Tongue (tissue), 1 donor: ENCODE measurements at regions not wholly inside any gene's neighbourhood (a gene's known extent, or its start where the extent isn't known, plus 50 kb on each side); places are given as distances from the start of the nearest gene placed in this dataset.
"Not testable (repeated sequence)": the region's sequence is repeated elsewhere in the genome, so short reads cannot be mapped to it uniquely, and the experiment has no call there.

ENCODE experiments used
- DNase-seq: peaks from one replicate; pipeline ENCODE4 v3.0.0-alpha.2; 2015

DNA sequence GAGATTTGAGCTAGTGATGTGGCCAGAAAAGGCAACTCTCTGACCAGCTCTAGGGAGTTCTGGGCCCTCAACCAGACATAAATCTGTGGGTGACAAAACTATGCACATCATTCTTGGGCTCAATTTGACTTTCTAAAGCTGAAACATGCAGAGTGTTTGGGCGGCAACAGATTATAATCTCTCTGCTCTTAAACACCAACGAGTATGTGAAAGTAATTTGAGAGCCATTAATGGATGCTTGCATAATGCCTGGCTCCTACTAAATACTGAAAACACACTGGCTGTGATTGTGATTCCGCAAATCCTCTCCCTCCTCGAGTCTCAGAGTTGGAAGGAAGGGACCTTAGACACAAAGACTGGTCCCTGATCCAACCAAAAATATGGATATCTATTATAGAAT, 186.7 kb downstream of the UACA start:
- DNase-seq, result no peak

DNA sequence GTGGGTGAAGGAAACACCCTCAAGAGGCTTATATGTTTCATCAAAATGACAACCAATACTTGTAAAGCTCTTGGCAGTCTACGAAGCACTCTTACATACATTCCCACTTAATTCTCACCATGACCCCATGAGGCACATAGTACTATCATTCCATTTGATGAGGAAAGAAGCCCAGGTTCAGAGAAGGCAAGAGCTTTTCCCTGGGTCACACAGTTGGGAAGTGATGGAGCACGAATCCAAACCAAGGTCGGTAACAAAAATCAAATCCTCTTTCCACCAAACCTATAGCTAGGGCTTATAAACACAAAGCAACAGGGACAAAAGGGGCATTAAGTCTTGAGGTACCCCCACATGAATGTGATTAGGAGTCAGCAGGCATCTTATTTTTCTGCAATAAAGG, 187.1 kb downstream of the UACA start:
- DNase-seq, result no peak

- peak; percentile 78 for DNase-seq
Measured at GRCh38 chr15:70575231-70576226, 187.8 kb downstream of the UACA start.

- not testable (repeated sequence) for DNase-seq
Measured at GRCh38 chr15:70574325-70574724, 189.0 kb downstream of the UACA start.

GRCh38 chr15:70573121-70573850, 190.1 kb downstream of the UACA start:
- DNase-seq, result no peak

DNA sequence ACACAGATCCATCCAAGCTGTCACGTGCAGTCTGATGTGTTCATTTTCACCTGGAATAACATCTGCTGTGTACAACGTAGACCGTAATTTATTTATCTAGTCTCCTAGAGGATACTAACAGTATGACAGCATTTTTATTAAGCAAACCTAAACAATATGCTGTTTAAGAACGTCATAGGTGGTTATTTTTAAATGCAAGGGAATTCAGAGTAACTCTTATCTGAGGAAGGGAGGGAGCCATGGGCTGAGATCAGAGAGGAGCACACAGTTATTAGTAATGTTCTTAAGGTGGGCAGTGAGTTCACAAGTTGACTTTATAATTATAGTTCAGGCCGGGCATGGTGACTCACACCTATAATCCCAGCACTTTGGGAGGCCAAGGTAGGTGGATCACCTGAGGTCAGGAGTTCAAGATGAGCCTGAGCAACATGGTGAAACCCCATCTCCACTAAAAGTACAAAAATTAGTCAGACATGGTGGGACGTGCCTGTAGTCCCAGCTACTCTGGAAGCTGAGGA, 193.6 kb downstream of the UACA start:
- peak; percentile 20 for DNase-seq

GRCh38 chr15:70569091-70569713, 194.2 kb downstream of the UACA start:
- DNase-seq, result peak; percentile 56

DNA sequence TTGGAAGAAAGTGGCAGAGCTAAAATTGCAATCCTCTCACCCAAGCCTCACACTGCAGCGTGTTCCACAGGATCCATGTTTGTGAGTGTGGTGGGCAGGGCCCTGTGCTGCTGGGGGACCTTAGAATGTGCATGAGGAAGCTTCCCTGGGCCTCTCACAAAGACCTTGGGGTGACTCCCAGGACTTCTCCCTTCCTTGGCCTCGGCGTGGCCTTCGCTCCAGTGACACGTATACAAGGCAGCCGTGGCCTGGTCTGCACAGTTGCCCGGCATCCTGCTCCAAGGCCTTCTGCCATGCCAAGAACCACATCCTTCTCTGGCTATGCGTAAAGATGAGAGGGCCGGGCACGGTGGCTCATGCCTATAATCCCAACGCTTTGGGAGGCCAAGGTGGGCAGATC, 196.4 kb downstream of the UACA start:
- DNase-seq, result no peak

DNA sequence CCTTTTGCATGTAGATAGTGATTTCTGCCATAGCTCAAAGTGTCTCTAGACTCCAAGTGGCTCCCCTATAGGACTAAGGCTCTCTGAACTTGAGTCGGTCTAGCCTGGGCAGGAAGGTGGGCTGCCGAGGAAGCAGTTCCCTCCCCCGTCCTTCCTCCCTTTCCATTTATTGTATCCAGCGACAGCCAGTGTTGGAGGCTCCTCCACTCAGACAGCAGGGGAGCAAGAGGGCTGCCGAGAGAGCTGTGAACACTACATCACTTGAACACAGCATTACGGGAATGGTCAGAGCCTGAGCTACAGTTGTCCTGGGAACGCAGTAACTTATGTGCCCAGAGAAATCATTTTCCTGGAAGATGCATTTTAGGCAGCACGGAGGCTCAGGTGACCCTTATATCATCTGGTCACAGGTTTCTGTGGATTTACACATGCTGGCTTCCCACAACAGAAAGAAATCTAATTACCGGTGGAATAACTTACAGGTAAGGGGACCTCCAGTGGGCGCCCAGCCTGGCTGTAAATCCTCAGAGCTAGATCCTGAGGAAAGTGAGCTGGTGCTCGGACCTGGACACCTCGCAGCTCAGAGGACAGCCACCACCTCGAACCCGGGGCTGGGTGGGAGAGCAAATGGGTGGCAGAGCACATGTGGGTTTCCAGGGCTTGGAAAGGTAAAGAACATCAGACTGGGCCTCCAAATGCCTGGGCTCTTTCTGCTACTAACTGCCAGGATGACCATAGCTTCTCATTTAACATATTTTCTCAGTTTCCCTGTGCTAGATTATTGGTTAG, 197.1 kb downstream of the UACA start:
- peak; percentile 31 for DNase-seq

- DNase-seq, result no peak
Measured at GRCh38 chr15:70563561-70564095, 199.7 kb downstream of the UACA start.

DNA sequence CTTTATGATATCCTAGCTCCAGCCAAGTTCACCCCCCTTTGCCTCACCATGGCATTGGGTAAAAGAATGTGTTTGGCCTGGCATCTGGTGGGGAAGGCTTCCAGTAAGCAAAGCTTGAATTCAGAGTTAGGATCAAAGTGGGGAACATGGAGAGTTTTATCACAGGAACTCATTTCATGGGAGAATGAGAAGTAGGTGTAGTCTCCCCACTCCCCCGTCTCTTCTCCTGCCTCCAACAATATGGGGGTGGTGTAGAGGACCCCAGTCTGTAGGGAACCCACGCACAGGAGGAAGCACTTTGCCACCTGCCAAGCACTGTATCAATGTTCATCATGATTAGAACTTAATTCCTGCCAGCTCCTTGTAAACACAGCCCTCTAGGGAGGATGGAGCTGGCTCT, 200.5 kb downstream of the UACA start:
- no peak for DNase-seq

- DNase-seq, result no peak
Measured at GRCh38 chr15:70561885-70562284, 201.5 kb downstream of the UACA start.

- DNase-seq, result no peak
Measured at GRCh38 chr15:70560617-70561328, 202.6 kb downstream of the UACA start.

DNA sequence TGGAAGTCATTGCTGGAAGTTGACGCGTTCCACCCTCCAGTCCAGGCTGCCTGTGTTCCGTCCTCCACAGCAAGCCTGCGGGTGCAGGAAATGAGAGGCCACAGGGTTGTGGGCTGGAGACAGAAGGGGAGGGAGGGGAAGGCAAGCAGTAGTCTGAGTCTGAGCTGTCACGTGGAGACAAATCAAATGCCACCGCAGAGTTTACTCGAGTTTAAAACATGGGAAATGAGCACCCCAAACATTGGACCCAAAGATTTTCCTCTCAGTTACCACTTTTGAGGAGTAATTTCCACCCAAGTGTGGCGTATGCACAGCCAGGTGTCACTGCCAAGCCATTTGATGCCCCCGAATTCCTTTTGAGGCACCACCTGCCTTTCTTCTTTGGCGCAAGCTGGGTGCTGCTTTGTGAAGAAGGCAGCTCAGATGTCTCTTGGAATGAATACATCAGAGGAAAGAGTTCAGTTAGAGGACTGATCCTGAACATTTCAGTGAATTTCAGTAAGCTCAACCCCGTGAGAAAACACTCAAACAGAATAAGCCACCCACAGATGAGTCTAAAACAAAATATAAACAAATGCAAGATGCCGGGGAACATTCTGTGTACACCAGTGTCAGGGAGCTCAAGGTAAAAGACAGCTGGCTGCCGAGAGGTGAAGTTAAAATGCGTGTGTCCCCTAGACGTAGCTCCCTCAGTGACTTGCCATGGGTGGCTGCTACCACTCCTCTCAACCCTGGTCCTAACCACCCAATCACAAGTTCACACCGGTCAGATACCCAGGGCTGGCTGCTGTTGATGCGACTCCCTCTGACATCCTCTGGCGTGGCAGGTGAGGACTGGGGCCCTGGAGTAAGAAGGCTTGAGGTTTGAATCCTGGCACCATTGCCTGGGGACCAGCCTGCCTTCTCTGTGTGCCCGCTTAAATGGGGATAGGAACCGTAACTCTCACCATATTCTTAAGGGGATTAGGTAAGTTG, 203.8 kb downstream of the UACA start:
- DNase-seq, result peak; percentile 56

DNA sequence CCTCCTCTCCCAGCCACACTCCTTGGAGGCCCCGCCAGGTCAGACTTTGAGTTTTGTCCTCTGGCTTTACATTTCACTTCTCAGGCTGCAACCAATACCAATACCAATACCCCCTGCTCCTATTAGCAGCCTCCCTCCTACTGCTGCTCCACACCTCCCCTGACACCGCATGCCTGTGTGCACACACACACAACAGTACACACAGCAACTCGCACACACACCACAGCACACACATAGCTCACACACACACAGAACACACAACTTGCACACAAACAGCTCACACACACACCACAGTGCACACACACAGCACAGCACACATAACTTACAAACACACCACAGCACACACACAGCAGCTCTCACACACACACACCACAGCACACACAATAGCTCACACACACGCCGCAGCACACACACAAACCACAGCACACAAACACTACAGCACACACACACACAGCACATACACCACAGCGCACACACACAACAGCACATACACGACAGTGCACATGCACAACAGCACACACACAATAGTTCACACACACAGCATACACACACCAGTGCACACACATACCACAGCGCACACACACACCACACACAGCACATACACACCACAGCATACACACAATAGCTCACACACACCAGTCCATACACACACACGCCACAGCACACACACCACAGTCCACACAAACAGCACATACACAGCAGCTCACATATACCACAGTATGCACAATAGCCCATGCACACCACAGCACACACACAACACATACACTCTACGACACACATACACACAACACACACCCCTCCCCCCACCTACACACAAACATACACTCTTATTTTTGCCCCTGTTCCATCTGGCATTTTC, 204.7 kb downstream of the UACA start:
- DNase-seq, result no peak

GRCh38 chr15:70557521-70558258, 205.7 kb downstream of the UACA start:
- DNase-seq, result no peak

GRCh38 chr15:70556779-70557178, 206.6 kb downstream of the UACA start:
- DNase-seq, result no peak
